LoVo (cell line): ENCODE measurements at regions not wholly inside any gene's neighbourhood (a gene's known extent, or its start where the extent isn't known, plus 50 kb on each side); places are given as distances from the start of the nearest gene placed in this dataset.
"Not testable (repeated sequence)": the region's sequence is repeated elsewhere in the genome, so short reads cannot be mapped to it uniquely, and the experiment has no call there.

Source experiments
- DNase-seq: peaks from one replicate; pipeline ENCODE4 v3.0.0-alpha.2; 2016; ENCODE audit warnings: low spot score

GRCh38 chr15:38745126-38745525 is 180.5 kb upstream of the RASGRP1 start:
- DNase-seq: no peak

GRCh38 chr15:38745626-38746025 is 181.0 kb upstream of the RASGRP1 start:
- no peak for DNase-seq

GRCh38 chr15:38746211-38746610 is 181.6 kb upstream of the RASGRP1 start:
- DNase-seq: no peak

- DNase-seq: no peak
Measured at GRCh38 chr15:38748710-38749109, 184.1 kb upstream of the RASGRP1 start.

GRCh38 chr15:38750786-38751185 is 186.2 kb upstream of the RASGRP1 start:
- no peak for DNase-seq

GRCh38 chr15:38755718-38756117 is 191.1 kb upstream of the RASGRP1 start:
- no peak for DNase-seq

- DNase-seq: no peak
Measured at GRCh38 chr15:38756441-38756840, 191.8 kb upstream of the RASGRP1 start.

GRCh38 chr15:38758043-38758442 is 193.4 kb upstream of the RASGRP1 start:
- DNase-seq: no peak

- DNase-seq: no peak
Measured at GRCh38 chr15:38761681-38762080, 197.1 kb upstream of the RASGRP1 start.

- DNase-seq: no peak
Measured at GRCh38 chr15:38768970-38769369, 204.4 kb upstream of the RASGRP1 start.

GRCh38 chr15:38769492-38769891 is 204.9 kb upstream of the RASGRP1 start:
- no peak for DNase-seq

- not testable (repeated sequence) for DNase-seq
Measured at GRCh38 chr15:38774076-38774475, 209.5 kb upstream of the RASGRP1 start.

- DNase-seq: no peak
Measured at GRCh38 chr15:38781196-38781595, 216.6 kb upstream of the RASGRP1 start.

GRCh38 chr15:38782156-38782555 is 217.5 kb upstream of the RASGRP1 start:
- DNase-seq: no peak

- DNase-seq: no peak
Measured at GRCh38 chr15:38788918-38789317, 224.3 kb upstream of the RASGRP1 start.

- DNase-seq: no peak
Measured at GRCh38 chr15:38789566-38789965, 225.0 kb upstream of the RASGRP1 start.

- DNase-seq: no peak
Measured at GRCh38 chr15:38793206-38793810, 228.7 kb upstream of the RASGRP1 start.

- no peak for DNase-seq
Measured at GRCh38 chr15:38795471-38796245, 231.0 kb upstream of the RASGRP1 start.

GRCh38 chr15:38796589-38796988 is 232.0 kb upstream of the RASGRP1 start:
- no peak for DNase-seq

GRCh38 chr15:38797506-38797905 is 232.9 kb upstream of the RASGRP1 start:
- DNase-seq: not testable (repeated sequence)

- not testable (repeated sequence) for DNase-seq
Measured at GRCh38 chr15:38799202-38799601, 234.6 kb upstream of the RASGRP1 start.

GRCh38 chr15:38809621-38810020 is 245.0 kb upstream of the RASGRP1 start:
- no peak for DNase-seq

GRCh38 chr15:38810686-38811085 is 246.1 kb upstream of the RASGRP1 start:
- DNase-seq: no peak

- not testable (repeated sequence) for DNase-seq
Measured at GRCh38 chr15:38814254-38814653, 249.6 kb upstream of the RASGRP1 start.
